HL-60 (cell line): ENCODE measurements at regions not wholly inside any gene's neighbourhood (a gene's known extent, or its start where the extent isn't known, plus 50 kb on each side); places are given as distances from the start of the nearest gene placed in this dataset.

Experiments
- CTCF ChIP-seq: IDR thresholded peaks from one replicate; pipeline ENCODE4 v1.5.1; 2011; ENCODE audit warnings: low read length, control low read depth, inconsistent platforms; ENCODE audit not compliant: insufficient read depth
- GABPA ChIP-seq: IDR thresholded peaks from 2 replicates; pipeline ENCODE4 v1.6.1; 2012; ENCODE audit warnings: low read depth
- POLR2AphosphoS5 ChIP-seq: IDR thresholded peaks from 2 replicates; pipeline ENCODE4 v1.6.1; 2012; ENCODE audit warnings: low read depth
- REST ChIP-seq: IDR thresholded peaks from 2 replicates; pipeline ENCODE4 v1.6.1; 2012; ENCODE audit warnings: low read depth; ENCODE audit not compliant: insufficient replicate concordance
- SPI1 ChIP-seq: IDR thresholded peaks from 2 replicates; pipeline ENCODE4 v1.6.1; 2012; ENCODE audit warnings: low read depth, mild to moderate bottlenecking, borderline replicate concordance

GRCh38 chr7:88628363-88629085 is 131.0 kb upstream of the ZNF804B start:
- no peak for TF ChIP-seq CTCF
- TF ChIP-seq SPI1: no peak
- no peak for TF ChIP-seq POLR2AphosphoS5
- TF ChIP-seq GABPA: no peak
- no peak for TF ChIP-seq REST
